ENCODE measurements at regions not wholly inside any gene's neighbourhood (a gene's known extent, or its start where the extent isn't known, plus 50 kb on each side); places are given as distances from the start of the nearest gene placed in this dataset.

DNA sequence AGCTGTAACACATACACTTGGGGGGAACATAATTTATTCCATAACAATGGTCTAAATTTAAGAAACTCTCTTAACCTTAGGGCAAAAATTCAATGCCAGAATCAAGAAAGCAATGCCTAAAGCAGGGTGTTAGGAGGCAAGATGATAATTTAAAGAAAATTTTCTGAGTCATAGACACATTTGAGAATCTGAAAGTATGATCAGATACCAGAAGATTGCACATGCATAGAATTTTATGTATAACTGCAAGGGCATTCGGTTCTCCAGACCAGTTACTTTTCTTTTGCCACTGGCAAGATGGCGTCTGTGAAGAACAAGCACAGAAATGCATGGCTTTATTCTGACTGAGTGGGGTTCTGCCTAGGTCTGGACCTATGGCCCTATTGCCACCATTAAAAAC, 64.4 kb upstream of the IPO9 start:
- TF ChIP-seq CTCF (IDR thresholded peaks at IDR 0.05) (no peak), EZH2 (IDR thresholded peaks at IDR 0.05; ENCODE audit: borderline replicate concordance, insufficient read depth, low read depth, low read length, poor library complexity, severe bottlenecking) (no peak)

All from B cell (primary cell).